ENCODE measurements at regions not wholly inside any gene's neighbourhood (a gene's known extent, or its start where the extent isn't known, plus 50 kb on each side); places are given as distances from the start of the nearest gene placed in this dataset.

DNA sequence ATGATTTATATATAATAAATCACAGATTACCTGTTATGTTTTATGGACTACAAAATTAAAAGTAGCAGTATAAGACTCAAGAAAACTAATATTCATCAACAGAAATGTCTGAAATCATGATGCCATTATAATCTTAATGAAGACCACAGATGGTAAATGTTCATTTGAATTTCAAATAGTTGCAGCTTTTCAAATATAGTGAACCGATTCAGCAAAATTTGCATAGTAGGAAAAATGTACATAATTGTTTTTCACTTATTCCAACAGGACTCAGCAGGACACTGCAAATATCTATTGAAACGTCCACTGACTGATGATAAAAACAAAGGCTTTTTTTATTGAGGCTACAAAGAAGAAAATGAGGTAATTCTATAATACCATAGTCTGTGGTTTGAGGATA is 51.2 kb upstream of the LSM8 start:
- no CpG with 5 or more reads among the region's 2 CpGs for WGBS (ENCODE audit: insufficient coverage)
- no peaks in the 10 kb centered on the region for H3K27me3 ChIP-seq (replicated peaks in 2 of 5; ENCODE audit: control insufficient read depth in 4 of 5, insufficient read depth in 5 of 5, low read length in 4 of 5)
- ChIA-PET CTCF (no interaction called here), POLR2A (no interaction called here)
- H3K36me3 ChIP-seq (ENCODE audit: control insufficient read depth in 4 of 4, insufficient read depth in 4 of 4, low read length in 3 of 4): no peaks in the 10 kb centered on the region
- no peak overlapping the region for H3K27ac ChIP-seq (ENCODE audit: insufficient read depth in 1 of 2, low read depth in 1 of 2, low read length in 2 of 2, poor library complexity in 1 of 2, severe bottlenecking in 2 of 2)
- H3K9me3 ChIP-seq (ENCODE audit: control extremely low read depth in 1 of 5, control insufficient read depth in 4 of 5, insufficient read depth in 2 of 5, low read depth in 1 of 5, low read length in 4 of 5): peaks cover 0 to 10% (median 6%) of the 10 kb centered on the region in 5 experiments
- no peak for DNase-seq
- H3K4me1 ChIP-seq (ENCODE audit: control extremely low read depth in 1 of 4, control insufficient read depth in 4 of 4, insufficient read depth in 4 of 4, low read length in 3 of 4): peaks cover 0 to 21% (median 10%) of the 10 kb centered on the region in 4 experiments
- no peak overlapping the region for H3K4me3 ChIP-seq (ENCODE audit: control insufficient read depth in 1 of 7, extremely low read depth in 1 of 7, insufficient read depth in 4 of 7, low read depth in 2 of 7, low read length in 6 of 7)

Measured in common myeloid progenitor, CD34-positive (primary cell).